ENCODE measurements at regions not wholly inside any gene's neighbourhood (a gene's known extent, or its start where the extent isn't known, plus 50 kb on each side); places are given as distances from the start of the nearest gene placed in this dataset.
"Not testable (repeated sequence)": the region's sequence is repeated elsewhere in the genome, so short reads cannot be mapped to it uniquely, and the experiment has no call there.

GRCh38 chr21:18715606-18716005 is 312.0 kb upstream of the TMPRSS15 start:
- no peak for DNase-seq (ENCODE audit: low read depth in 2 of 2)

DNA sequence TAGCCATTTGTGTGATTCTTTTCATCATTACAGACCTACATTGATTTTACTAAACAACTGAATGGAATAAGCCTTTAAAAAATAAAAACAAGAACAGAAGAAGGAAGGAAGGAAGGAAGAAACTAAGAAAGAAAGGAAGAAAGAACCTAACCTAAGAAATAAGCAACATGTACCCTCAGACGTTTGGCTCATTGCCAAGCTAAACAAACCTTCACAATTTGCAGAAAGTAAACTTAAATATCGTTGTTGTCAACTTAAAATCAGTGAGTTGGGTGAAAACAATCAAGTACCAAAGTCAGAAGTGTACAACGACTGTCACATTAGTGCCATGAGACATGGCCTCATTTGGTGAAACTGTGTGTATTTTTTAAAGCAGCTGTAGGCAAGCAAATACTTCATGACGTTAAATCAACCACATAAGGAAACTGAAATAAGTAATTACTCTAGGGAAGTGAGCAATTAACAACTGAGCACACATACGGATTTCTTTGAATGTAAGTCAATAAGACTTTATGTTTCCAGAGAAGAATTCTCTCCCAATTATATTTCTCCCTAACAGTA is 313.1 kb upstream of the TMPRSS15 start:
- no peak for DNase-seq (ENCODE audit: low read depth in 2 of 2)

DNA sequence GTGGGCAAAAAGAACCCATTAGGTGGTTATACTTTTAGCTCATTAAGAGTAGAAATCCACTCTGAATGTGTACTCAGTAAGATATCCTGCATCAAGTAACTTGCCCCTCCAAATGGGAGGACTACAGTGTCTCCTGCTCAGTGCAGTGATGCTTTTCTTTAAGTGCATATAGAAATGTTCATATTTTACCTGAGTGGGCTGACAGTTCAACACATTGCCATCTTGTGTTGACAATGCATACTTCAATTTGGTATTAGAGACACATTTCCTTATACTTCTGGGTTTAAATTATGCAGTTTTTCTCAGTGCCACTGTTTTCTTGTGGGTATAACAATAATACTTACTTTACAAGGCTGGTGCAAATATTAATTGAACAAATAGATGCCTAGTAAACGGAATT is 318.6 kb upstream of the TMPRSS15 start:
- DNase-seq (ENCODE audit: low read depth in 2 of 2): no peak

GRCh38 chr21:18723171-18723570 is 319.6 kb upstream of the TMPRSS15 start:
- no peak for DNase-seq (ENCODE audit: low read depth in 2 of 2)

DNA sequence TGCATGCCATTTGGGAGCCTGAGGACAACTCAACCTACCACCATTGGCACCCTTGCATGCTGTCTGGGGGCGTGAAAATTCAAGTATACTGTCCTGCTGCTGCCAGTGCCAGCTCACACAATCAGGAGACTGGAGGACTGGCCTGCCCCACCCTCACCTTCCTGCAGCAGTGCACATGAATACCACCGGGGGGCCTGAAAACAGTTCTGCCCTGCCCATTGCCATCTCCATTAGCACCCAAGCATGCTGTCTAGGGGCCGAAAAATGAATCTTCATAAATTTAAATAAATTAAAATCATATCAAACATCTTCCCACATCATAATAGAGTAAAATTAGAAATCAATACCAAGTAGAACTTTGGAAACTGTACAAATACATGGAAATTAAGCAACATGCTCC is 322.1 kb upstream of the TMPRSS15 start:
- DNase-seq (ENCODE audit: low read depth in 2 of 2): no peak

- no peak for DNase-seq (ENCODE audit: low read depth in 2 of 2)
Measured at GRCh38 chr21:18741954-18742353, 338.4 kb upstream of the TMPRSS15 start.

- no peak for DNase-seq (ENCODE audit: low read depth in 2 of 2)
Measured at GRCh38 chr21:18743531-18743930, 339.9 kb upstream of the TMPRSS15 start.

DNA sequence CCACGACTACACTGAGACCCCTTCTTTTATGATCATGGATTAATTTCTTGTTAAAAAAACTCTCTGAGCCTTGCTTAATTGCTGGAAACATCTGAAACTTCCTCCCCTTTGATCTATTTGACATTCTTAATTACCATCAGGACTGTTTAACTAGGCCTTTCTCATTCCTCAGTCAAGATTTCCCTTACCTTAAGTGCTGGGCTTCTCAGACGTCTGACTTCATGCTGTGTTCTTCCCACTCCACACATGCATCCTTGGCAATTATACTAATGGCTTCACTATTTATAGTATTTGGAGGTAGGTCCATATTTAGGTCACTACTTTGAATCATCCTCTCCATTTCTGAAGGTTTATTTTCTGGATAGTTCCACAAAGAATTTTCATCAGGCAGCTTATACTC is 341.3 kb upstream of the TMPRSS15 start:
- DNase-seq (ENCODE audit: low read depth in 2 of 2): no peak

GRCh38 chr21:18752894-18753293 is 349.3 kb upstream of the TMPRSS15 start:
- DNase-seq (ENCODE audit: low read depth in 2 of 2): not testable (repeated sequence)

- DNase-seq (ENCODE audit: low read depth in 2 of 2): not testable (repeated sequence)
Measured at GRCh38 chr21:18756272-18756671, 352.7 kb upstream of the TMPRSS15 start.

DNA sequence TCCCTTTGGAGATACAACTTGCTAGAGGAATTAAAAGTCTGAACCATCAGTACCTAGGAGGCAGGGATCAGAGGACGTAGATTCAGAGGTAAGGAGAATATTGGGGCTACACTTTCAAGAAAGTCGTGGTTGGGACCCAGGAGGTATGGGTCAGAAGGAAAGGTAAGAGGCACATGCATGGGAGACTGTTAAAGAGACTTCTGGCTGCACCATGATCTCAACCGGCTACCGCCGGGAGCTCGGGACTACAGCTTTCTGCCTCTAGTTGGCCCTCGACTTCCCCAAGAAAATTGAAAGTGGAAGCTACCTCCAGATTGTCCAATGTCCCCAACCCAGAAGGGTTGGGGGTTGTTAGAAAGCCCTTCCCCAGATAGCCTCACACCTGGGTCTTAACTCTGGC is 355.7 kb upstream of the TMPRSS15 start:
- no peak for DNase-seq (ENCODE audit: low read depth in 2 of 2)

DNA sequence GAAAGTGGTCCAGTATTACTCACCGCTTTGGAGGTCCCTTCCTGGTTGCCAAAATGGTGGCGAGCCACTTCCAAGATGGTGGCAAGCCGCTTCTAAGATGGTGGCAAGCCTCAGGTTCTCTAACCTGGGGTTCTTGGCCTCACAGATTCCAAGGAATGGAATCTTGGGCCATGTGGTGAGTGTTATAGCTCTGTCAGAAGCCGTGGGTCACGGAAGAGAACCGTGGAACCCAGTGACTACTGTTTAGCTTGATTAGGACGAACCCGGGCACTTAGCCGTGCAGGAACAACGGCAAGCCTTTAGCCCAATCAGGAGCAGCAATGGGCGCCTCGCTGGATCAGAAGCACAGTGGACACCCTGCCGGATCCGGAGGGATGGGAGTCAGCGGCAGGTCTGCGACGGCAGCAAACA is 356.2 kb upstream of the TMPRSS15 start:
- no peak for DNase-seq (ENCODE audit: low read depth in 2 of 2)

DNA sequence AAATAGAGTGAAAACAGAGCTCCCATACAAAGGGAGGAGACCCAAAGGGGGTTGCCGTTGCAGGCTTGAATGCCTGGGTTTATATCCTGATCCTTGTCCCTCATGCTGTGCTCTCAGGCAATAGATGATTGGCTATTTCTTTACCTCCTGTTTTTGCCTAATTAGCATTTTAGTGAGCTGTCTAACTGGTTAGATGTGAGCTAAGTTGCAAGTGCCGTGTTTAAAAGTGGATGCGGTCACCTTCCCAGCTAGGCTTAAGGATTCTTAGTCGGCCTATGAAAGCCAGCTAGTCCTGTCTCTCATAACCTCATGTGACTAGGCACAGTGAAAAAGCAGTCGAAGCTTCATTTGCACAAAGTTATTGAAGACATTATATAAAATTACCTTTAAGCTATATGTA is 356.7 kb upstream of the TMPRSS15 start:
- no peak for DNase-seq (ENCODE audit: low read depth in 2 of 2)

GRCh38 chr21:18764720-18765119 is 361.1 kb upstream of the TMPRSS15 start:
- DNase-seq (ENCODE audit: low read depth in 2 of 2): no peak

DNA sequence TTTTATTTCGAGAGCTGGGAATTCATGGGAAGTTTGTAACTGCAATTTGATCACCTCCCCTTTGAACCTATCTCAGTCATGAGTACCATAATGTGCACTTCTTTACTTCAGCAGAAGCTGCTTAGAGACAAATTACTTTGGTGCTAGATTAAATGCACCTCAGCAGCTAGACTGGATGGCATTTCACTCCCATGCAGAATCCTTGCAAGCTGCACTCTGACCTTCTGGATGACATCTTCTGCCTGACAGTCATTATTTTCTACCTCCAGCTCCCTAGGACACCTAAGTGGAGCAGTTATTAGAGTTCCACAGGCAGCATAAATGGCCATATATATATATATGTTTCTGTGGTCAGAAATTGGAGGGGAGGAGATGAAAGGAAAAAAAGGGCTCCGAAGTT is 366.0 kb upstream of the TMPRSS15 start:
- DNase-seq (ENCODE audit: low read depth in 2 of 2): no peak

GRCh38 chr21:18771845-18772380 is 368.3 kb upstream of the TMPRSS15 start:
- DNase-seq (ENCODE audit: low read depth in 2 of 2): no peak

DNA sequence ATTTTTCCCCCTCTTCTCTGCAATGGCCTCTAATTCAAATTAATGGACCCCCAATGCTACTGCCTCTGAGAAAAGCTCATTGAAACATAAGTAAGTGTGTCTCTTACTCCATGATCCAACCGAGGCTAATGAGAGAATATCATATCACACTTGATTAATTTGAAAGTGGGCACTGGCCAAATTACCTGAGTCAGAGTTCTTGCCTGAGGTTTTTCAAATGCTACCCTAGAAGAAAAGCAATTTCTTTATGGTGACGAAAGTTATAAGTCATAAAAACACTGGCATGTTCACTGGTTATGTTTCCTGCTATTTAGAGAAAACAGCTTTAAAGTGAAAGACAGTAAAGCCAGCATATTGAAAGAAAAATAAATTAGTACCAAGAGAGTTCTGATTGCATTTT is 368.8 kb upstream of the TMPRSS15 start:
- no peak for DNase-seq (ENCODE audit: low read depth in 2 of 2)

- no peak for DNase-seq (ENCODE audit: low read depth in 2 of 2)
Measured at GRCh38 chr21:18772897-18773296, 369.3 kb upstream of the TMPRSS15 start.

GRCh38 chr21:18776936-18777335 is 373.4 kb upstream of the TMPRSS15 start:
- DNase-seq (ENCODE audit: low read depth in 2 of 2): no peak

GRCh38 chr21:18782721-18783120 is 379.1 kb upstream of the TMPRSS15 start:
- DNase-seq (ENCODE audit: low read depth in 2 of 2): no peak

GRCh38 chr21:18801468-18801867 is 397.9 kb upstream of the TMPRSS15 start:
- DNase-seq (ENCODE audit: low read depth in 2 of 2): no peak

GRCh38 chr21:18803624-18804023 is 400.0 kb upstream of the TMPRSS15 start:
- DNase-seq (ENCODE audit: low read depth in 2 of 2): no peak

DNA sequence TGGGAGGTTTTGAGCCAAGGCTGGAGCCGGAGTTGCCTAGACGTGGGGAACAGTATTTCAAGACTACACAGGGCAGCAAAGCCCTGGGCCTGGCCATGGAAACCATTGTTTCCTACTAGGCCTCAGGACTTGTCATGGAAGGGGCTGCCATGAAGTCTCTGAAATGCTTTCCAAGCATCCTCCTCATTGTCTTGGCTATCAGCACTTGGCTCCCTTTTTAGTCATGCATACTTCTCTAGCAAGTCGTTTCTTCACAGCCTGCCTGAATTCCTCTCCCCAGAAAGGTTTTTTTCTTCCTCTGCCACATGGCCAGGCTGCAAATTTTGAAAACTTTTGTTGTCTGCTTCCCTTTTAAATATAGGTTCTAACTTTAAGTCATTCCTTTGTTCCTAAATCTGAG is 406.6 kb upstream of the TMPRSS15 start:
- DNase-seq (ENCODE audit: low read depth in 2 of 2): no peak

DNA sequence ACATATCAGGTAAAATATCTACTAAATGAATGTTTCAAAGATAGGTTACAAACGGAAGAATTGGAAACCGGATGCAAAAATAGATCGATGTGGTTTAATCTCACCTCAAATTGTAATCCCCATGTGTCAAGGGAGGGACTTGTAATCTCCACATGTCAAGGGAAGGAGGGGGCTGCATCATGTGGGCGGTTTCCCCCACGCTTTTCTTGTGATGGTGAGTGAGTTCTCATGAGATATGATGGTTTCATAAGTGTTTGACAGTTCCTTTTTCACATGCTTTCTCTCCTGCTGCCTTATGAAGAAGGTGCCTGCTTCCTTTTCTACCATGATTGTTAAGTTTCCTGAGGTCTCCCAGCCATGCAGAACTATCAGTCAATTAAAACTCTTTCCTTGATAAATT is 408.7 kb upstream of the TMPRSS15 start:
- no peak for DNase-seq (ENCODE audit: low read depth in 2 of 2)

All from stimulated activated CD8-positive, alpha-beta memory T cell treated with anti-CD3 and anti-CD28 coated beads, Interleukin-2, amount 100 ng/mL, for 48 hours (primary cell).